HUDEP-2 (cell line): ENCODE measurements at regions not wholly inside any gene's neighbourhood (a gene's known extent, or its start where the extent isn't known, plus 50 kb on each side); places are given as distances from the start of the nearest gene placed in this dataset.
"Not testable (repeated sequence)": the region's sequence is repeated elsewhere in the genome, so short reads cannot be mapped to it uniquely, and the experiment has no call there.

Experiments
- DNase-seq, 76 experiments: peaks; one replicate each; lab custom pipeline; 2025; ENCODE audit not compliant: unreplicated experiment in 76 of 76; lab: John Stamatoyannopoulos, UW

- no peak for DNase-seq
Observed at GRCh38 chrY:7419165-7419564, 507.6 kb upstream of the AMELY start.

DNA sequence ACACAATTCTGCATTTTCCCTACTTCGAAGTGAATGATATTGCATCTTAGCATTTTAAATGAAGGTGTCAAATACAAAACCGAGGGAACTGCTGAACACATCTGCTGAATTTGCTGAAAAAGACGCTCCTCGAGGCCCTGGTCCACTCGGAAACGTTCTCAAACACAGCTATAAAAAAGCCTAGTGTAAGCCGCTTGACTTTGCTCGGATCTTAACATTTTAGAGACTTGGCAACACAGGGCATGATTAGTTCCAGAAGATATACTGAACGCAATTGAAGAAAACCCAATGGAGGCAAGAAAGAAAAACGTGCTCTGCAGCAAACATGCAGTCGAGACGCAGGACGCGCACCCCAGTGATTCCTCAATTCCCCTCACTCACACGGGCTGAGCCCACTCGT is 506.4 kb upstream of the AMELY start:
- DNase-seq, result no peak

GRCh38 chrY:7416406-7416805 is 504.9 kb upstream of the AMELY start:
- no peak for DNase-seq

- DNase-seq, result no peak
Observed at GRCh38 chrY:7415157-7415633, 503.6 kb upstream of the AMELY start.

- no peak for DNase-seq
Observed at GRCh38 chrY:7390056-7390455, 478.5 kb upstream of the AMELY start.

DNA sequence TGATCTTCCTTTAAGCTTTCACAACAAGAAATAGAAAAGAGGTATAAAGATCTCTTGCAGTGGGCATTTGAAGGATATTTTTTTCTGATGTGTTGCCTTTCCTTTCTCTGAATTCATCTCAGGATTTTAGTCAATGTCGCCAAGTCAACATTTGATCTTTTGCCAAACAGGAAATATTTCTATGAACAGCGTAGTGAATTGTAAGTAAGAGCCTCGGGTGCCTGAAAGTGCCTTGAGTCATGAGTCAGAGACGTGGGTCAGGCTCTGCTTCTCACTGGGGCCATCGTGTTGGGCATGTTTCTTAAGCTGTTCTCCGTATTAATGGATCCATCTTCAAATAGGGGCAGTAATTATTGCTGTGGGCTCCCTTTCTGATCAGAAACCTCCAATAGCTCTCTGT is 471.4 kb upstream of the AMELY start:
- DNase-seq, result no peak

GRCh38 chrY:7377091-7377490 is 465.5 kb upstream of the AMELY start:
- peak in 1 of 76 experiments; percentile 0 for DNase-seq

GRCh38 chrY:7374485-7374884 is 462.9 kb upstream of the AMELY start:
- DNase-seq, result not testable (repeated sequence)

DNA sequence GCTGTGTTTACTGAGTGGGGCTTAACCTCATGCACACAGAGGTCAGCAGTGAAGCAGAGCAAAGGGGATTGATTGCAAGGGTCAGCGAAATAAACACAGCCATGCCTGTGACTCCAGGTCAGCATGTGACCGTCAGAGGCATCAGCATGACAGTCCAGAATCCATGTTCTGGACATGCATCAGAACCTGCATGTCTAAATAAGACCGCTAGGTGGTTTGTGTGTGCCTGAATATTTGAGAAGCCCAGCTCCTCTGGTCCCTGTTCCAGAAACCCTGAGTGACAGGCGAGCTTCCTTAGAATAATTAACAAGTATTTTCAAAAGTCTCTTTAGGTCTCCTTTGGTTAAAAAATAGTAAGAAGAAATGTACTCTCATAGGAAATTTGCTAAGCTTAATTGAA is 460.4 kb upstream of the AMELY start:
- DNase-seq, result not testable (repeated sequence)

DNA sequence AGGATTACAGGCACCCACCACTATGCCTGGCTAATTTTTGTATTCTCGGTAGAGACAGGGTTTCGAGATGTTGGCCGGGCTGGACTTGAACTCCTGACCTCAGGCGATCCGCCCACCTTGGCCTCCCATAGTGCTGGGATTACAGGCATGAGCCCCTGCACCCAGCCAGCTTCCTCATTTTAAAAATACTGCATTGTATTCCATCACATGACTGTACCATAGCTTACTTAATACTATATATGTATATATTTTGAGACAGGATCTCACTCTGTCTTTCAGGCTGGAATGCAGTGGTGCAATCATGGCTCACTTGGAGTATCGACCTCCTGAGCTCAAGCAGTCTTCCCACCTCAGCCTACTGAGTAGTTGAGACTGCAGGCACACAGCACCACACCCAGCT is 459.5 kb upstream of the AMELY start:
- not testable (repeated sequence) for DNase-seq

DNA sequence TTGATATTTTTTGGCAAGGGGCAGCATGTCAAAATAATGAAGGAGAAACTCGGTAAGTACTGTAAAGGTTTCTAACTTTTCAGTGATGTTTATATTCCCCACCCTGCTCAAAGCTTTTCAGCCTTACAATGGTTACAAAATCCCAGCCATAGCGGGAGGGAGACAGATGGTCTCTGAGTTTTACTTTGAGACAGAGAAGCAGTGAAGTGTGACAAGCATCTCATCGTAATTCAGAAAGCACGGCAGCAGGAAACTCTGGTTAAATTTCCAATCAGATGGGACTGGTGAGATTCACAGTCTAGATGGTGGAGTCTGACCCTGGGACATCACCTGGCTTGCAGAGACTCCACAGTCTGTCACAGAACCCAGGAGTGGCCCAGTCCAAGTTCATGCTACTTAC is 448.0 kb upstream of the AMELY start:
- no peak for DNase-seq

- no peak for DNase-seq
Observed at GRCh38 chrY:7358103-7358752, 446.7 kb upstream of the AMELY start.

DNA sequence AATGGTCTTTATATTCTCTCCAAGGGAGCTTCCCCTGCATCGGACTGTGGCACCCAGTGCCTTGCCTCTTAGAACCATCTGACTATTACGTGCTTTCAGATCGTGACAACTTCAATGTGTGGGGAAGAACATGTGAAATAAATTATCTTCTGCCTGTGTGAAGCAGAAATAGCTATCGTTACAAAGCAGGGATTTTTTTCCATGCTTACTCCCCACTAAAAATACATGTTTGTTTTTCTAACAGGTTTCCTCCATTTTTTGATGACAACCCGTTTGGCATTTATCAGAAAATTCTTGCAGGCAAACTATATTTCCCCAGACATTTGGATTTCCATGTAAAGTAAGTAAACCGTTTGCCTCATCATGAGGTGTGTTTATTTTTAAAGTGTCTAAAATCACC is 444.3 kb upstream of the AMELY start:
- DNase-seq, result not testable (repeated sequence)

GRCh38 chrY:7344661-7345060 is 433.1 kb upstream of the AMELY start:
- peak in 51 of 76 experiments; percentile 0 to 43 (median 11) for DNase-seq

- no peak for DNase-seq
Observed at GRCh38 chrY:7343261-7343660, 431.7 kb upstream of the AMELY start.

- not testable (repeated sequence) for DNase-seq
Observed at GRCh38 chrY:7342732-7343131, 431.2 kb upstream of the AMELY start.

- no peak for DNase-seq
Observed at GRCh38 chrY:7339391-7340087, 428.0 kb upstream of the AMELY start.

DNA sequence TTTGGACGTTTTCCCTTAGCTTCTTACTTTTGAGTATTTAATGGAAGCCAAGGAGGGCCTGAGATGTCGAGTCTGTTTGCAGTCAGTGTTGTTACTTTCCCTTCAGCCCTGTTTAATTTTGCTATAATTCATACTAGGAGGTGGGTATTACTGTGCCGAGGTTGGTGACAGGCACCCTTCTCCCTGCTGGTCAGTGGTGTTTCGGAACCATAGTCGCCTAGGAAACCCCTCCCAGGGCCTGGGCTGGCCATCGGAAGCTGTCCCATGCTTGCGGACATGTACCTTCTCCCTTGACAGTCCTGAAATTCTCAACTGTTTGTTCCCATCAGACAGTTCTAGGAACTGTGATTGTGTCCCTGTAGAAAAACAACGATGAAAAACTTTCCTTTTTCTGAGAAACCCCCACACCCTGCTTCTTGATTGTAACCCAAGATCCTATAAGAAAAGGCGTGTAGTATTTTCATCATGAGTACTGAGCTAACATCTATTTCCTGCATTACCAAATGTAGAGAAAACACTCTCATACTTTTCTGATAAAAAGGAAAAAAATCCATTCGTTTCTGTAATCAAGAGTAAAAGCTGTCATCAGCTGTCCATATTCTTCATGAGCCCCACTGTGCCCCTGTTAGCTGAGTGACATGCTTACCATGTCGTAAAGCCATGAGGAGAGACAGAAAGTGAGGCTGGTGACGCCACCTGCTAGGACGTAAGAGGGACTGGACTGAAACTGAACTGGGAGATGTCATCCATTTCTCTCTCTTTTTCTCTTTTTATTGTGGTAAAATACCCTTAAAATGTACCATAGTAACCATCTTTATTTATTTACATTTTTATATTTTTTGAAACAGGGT is 424.7 kb upstream of the AMELY start:
- no peak for DNase-seq

DNA sequence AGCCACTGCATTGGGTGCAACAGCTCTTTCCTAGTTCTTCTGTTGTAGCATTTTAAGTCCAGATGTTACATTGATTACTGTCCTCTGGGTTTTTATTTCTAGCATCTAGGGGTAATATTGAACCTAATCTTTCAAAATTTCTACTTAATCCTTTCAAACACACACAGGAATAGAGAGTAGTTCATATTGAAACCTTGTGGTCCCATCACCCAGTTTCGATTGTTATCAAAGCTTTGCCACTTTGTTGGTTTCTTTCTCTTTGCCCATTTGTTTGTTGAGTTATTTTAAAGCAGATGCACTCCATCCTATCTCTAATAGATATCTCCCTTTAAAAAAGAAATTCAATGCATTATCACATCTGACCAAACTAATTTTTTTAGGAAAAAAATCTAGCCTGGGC is 422.9 kb upstream of the AMELY start:
- DNase-seq, result no peak

DNA sequence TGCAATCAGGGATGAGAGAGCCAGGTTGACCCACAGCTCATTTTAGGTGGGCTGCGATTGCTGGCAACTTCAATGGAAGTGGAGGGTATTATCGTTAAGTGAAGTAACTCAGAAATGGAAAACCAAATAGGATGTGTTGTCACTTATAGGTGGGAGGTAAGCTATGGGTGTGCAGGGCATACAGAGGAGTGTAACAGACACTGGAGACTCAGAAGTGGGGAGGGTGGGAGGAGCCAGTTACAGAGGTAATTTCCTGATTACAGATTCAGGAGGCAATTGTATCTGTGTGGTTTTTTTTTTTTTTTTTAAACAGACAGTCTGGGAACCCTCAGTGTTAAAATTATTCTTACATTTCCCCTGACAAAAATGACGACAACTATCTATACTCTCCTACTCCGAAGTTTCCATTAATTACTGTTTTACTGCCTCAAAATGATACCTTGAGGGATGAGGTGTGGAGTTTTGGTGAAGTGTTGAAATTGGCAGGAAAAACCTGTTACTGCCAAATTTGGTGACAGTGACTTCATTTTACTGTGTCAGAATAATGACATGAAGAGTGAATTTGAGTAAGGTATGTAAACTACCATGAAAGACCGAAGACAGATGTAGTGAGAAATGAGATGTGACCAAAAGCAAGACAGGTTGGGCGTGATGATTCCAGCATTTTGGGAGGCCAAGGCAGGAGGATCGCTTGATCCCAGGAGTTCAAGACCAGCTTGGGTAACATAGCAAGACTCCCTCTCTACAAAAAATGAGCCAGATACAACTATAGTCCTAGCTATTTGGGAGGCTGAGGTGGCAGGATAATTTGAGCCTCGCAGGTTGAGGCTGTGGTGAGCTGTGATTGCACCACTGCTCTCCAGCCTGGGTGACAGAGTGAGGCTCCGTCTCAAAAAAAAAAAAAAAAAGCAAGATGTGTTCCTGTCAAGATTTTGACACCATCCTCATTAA is 415.0 kb upstream of the AMELY start:
- DNase-seq, result no peak
